Osteoblast (primary cell): ENCODE measurements at regions not wholly inside any gene's neighbourhood (a gene's known extent, or its start where the extent isn't known, plus 50 kb on each side); places are given as distances from the start of the nearest gene placed in this dataset.
A peak's percentile ranks its signal among the peaks of the same experiment; 100 is the strongest.

Experiments used
- DNase-seq: peaks from one replicate; pipeline ENCODE4 v3.0.0; 2011; ENCODE audit warnings: low spot score, mixed read lengths; ENCODE audit not compliant: insufficient read length; ENCODE audit errors: missing footprints
- H2AFZ ChIP-seq: 2 replicates; pipeline ENCODE4 v1.6.0; 2011; ENCODE audit warnings: mild to moderate bottlenecking, low read length
- H3K27ac ChIP-seq: 2 replicates; pipeline ENCODE4 v1.5.1; 2011; ENCODE audit warnings: mild to moderate bottlenecking, low read depth, low read length, moderate library complexity
- H3K27me3 ChIP-seq: 2 replicates; pipeline ENCODE4 v1.6.0; 2012; ENCODE audit warnings: mild to moderate bottlenecking, control low read depth, inconsistent platforms, low read length, moderate library complexity; ENCODE audit not compliant: insufficient read depth
- H3K36me3 ChIP-seq: 2 replicates; pipeline ENCODE4 v1.5.1; 2011; ENCODE audit warnings: mild to moderate bottlenecking, low read length, control low read depth, moderate library complexity; ENCODE audit not compliant: insufficient read depth
- H3K4me1 ChIP-seq: 2 replicates; pipeline ENCODE4 v1.5.1; 2011; ENCODE audit warnings: mild to moderate bottlenecking, low read length, control low read depth, moderate library complexity; ENCODE audit not compliant: insufficient read depth
- H3K4me2 ChIP-seq: 2 replicates; pipeline ENCODE4 v1.6.0; 2011; ENCODE audit warnings: mild to moderate bottlenecking, low read length; ENCODE audit not compliant: insufficient read depth
- H3K4me3 ChIP-seq: fragments of 200-600 bp; sonication (generic); 3 replicates; pipeline ENCODE4 v1.5.1; 2012; ENCODE audit warnings: mild to moderate bottlenecking, low read length, inconsistent platforms; ENCODE audit not compliant: insufficient read depth
- H3K79me2 ChIP-seq: 2 replicates; pipeline ENCODE4 v1.6.0; 2012; ENCODE audit warnings: mild to moderate bottlenecking, low read length, control low read depth, inconsistent platforms; ENCODE audit not compliant: insufficient read depth
- H3K9me3 ChIP-seq: 2 replicates; pipeline ENCODE4 v1.5.1; 2011; ENCODE audit warnings: low read depth, low read length, control low read depth
- H4K20me1 ChIP-seq: 2 replicates; pipeline ENCODE4 v1.6.0; 2012; ENCODE audit warnings: mild to moderate bottlenecking, low read length, control low read depth; ENCODE audit not compliant: insufficient read depth
- CTCF ChIP-seq: IDR thresholded peaks from 2 replicates; pipeline ENCODE4 v1.5.1; 2011; ENCODE audit warnings: mild to moderate bottlenecking, low read depth, low read length, moderate library complexity; ENCODE audit errors: extremely low read depth

GRCh38 chrX:13891377-13892140, 74.7 kb upstream of the GPM6B start:
- Histone ChIP-seq H3K27me3 (peaks cover 10% of the 10 kb centered on the region), H3K79me2 (no peaks in the 10 kb centered on the region), H3K9me3 (no peaks in the 10 kb centered on the region), H3K4me3 (no peak overlapping the region), H3K36me3 (no peaks in the 10 kb centered on the region), H3K4me1 (peaks cover 27% of the 10 kb centered on the region), H4K20me1 (no peaks in the 10 kb centered on the region), H2AFZ (no peak overlapping the region), H3K4me2 (no peak overlapping the region), H3K27ac (no peak overlapping the region)
- no peak for DNase-seq
- TF ChIP-seq CTCF, result no peak

GRCh38 chrX:13890806-13891205, 73.9 kb upstream of the GPM6B start:
- H2AFZ ChIP-seq, result no peak overlapping the region

GRCh38 chrX:13888284-13888683, 71.4 kb upstream of the GPM6B start:
- peaks cover 11% of the 10 kb centered on the region for H3K27me3 ChIP-seq
- DNase-seq, result no peak
- H3K4me3 ChIP-seq, result peak overlapping the region; percentile 16
- H3K4me2 ChIP-seq, result peak overlapping the region; percentile 15
- no peaks in the 10 kb centered on the region for H3K9me3 ChIP-seq
- peak overlapping the region; percentile 21 for H2AFZ ChIP-seq
- no peaks in the 10 kb centered on the region for H3K36me3 ChIP-seq
- H4K20me1 ChIP-seq, result no peaks in the 10 kb centered on the region
- no peak for TF ChIP-seq CTCF
- no peaks in the 10 kb centered on the region for H3K79me2 ChIP-seq
- peaks cover 2% of the 10 kb centered on the region for H3K4me1 ChIP-seq
- H3K27ac ChIP-seq, result peak overlapping the region; percentile 19

More at GRCh38 chrX:13890806-13891205, 73.9 kb upstream of the GPM6B start:
- Histone ChIP-seq H3K4me3 (no peak overlapping the region), H3K79me2 (no peaks in the 10 kb centered on the region), H4K20me1 (no peaks in the 10 kb centered on the region), H3K9me3 (no peaks in the 10 kb centered on the region), H3K27me3 (peaks cover 13% of the 10 kb centered on the region), H3K4me1 (peaks cover 25% of the 10 kb centered on the region), H3K4me2 (no peak overlapping the region), H3K36me3 (no peaks in the 10 kb centered on the region), H3K27ac (no peak overlapping the region)
- TF ChIP-seq CTCF, result no peak
- no peak for DNase-seq

- no peak for TF ChIP-seq CTCF
- Histone ChIP-seq H3K36me3 (no peaks in the 10 kb centered on the region), H4K20me1 (no peaks in the 10 kb centered on the region), H3K27me3 (peaks cover 4% of the 10 kb centered on the region), H3K27ac (no peak overlapping the region), H2AFZ (no peak overlapping the region), H3K4me2 (no peak overlapping the region), H3K4me3 (no peak overlapping the region), H3K4me1 (no peaks in the 10 kb centered on the region), H3K9me3 (no peaks in the 10 kb centered on the region), H3K79me2 (no peaks in the 10 kb centered on the region)
- no peak for DNase-seq
Observed at GRCh38 chrX:13885591-13885990, 68.7 kb upstream of the GPM6B start.
